NB4 (cell line): ENCODE measurements at regions not wholly inside any gene's neighbourhood (a gene's known extent, or its start where the extent isn't known, plus 50 kb on each side); places are given as distances from the start of the nearest gene placed in this dataset.

ENCODE experiments used
- POLR2A ChIP-seq: IDR thresholded peaks from 2 replicates; pipeline ENCODE4 v1.6.1; 2011; ENCODE audit warnings: mild to moderate bottlenecking; ENCODE audit not compliant: insufficient read length; ENCODE audit errors: extremely low read depth
- TF ChIP-seq, protein P1 (sequence below): IDR thresholded peaks from one replicate; pipeline ENCODE4 v1.5.1; 2012; ENCODE audit warnings: low read depth, low read length

- no peak for TF ChIP-seq POLR2A
- TF ChIP-seq, protein P1, sequence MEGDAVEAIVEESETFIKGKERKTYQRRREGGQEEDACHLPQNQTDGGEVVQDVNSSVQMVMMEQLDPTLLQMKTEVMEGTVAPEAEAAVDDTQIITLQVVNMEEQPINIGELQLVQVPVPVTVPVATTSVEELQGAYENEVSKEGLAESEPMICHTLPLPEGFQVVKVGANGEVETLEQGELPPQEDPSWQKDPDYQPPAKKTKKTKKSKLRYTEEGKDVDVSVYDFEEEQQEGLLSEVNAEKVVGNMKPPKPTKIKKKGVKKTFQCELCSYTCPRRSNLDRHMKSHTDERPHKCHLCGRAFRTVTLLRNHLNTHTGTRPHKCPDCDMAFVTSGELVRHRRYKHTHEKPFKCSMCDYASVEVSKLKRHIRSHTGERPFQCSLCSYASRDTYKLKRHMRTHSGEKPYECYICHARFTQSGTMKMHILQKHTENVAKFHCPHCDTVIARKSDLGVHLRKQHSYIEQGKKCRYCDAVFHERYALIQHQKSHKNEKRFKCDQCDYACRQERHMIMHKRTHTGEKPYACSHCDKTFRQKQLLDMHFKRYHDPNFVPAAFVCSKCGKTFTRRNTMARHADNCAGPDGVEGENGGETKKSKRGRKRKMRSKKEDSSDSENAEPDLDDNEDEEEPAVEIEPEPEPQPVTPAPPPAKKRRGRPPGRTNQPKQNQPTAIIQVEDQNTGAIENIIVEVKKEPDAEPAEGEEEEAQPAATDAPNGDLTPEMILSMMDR: no peak
Observed at GRCh38 chr9:699396-699795, 142.1 kb upstream of the DMRT1 start.
